HG02798 (cell line): ENCODE measurements at regions not wholly inside any gene's neighbourhood (a gene's known extent, or its start where the extent isn't known, plus 50 kb on each side); places are given as distances from the start of the nearest gene placed in this dataset.
"Not testable (repeated sequence)": the region's sequence is repeated elsewhere in the genome, so short reads cannot be mapped to it uniquely, and the experiment has no call there.

Experiments
- ATAC-seq: cut with Tn5 transposase; IDR thresholded peaks from one replicate; pipeline ENCODE4 v1.9.1; 2021; ENCODE audit warnings: mild to moderate bottlenecking; ENCODE audit not compliant: unreplicated experiment, poor library complexity

DNA sequence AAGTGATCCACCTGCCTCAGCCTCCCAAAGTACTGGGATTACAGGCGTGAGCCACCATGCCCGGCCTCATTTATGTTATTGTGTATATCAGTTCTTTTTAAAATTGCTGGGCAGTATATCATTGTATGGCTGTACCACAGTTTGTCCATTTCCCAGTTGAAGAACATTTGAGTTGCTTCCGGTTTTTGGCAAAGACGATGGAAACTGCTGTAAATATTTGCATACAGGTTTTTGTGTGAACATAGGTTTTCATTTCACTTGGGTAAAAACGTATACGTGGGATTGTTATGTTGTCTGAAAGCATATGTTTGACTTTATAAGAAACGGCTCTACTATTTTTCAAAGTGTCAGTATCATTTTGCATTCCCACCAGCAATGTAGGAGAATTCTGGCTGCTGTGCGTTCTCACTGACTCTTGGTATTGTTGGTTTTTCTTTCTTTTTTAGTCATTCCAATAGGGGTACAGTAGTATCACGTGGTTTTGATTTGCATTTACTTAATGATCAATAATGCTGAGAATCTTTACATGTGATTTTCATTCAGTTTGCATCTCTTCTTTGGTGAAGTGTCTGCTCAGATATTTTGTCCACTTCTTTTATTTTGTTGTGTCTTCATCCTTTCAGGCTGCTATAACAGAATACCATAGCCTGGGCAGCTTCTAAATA lies 63.2 kb upstream of the GOT2 start:
- ATAC-seq: no peak

DNA sequence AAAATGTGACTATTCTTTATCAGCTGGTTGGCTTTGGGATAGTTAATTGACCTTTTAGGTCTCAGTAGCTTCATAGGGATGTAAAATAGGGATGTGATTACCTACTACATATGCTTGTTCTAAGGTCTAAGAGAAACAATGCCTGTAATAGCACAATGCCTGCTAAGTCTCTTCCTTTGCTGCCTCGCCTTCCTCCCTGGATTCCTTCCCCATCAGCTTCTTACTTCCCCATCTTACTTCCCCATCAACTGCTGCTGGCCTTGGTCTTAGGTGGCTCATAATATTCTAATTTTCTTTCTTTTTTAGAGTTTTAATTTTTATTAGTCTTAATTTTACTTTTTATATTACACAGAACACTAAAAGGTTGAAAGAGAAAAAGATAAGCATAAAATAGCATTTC lies 59.2 kb upstream of the GOT2 start:
- ATAC-seq: no peak

DNA sequence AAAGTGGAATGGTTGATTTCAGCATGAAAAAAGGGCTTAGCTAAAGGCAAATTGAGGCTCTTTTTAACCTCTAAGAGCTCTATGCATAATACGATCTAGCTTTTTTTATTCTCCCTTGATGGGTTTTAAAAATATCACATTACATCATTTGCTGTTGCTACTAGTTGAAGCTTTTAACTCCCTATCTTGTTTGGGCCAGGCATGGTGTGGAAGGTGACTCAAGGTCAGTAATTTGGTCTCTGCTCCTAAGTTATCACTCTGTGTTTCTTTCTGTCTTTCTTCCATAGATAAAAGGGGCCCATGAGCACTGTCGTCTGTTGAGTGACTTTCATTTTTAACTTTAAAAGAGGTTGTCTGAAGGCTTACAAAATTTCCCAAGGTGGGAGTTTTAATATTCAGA lies 58.1 kb upstream of the GOT2 start:
- no peak for ATAC-seq

DNA sequence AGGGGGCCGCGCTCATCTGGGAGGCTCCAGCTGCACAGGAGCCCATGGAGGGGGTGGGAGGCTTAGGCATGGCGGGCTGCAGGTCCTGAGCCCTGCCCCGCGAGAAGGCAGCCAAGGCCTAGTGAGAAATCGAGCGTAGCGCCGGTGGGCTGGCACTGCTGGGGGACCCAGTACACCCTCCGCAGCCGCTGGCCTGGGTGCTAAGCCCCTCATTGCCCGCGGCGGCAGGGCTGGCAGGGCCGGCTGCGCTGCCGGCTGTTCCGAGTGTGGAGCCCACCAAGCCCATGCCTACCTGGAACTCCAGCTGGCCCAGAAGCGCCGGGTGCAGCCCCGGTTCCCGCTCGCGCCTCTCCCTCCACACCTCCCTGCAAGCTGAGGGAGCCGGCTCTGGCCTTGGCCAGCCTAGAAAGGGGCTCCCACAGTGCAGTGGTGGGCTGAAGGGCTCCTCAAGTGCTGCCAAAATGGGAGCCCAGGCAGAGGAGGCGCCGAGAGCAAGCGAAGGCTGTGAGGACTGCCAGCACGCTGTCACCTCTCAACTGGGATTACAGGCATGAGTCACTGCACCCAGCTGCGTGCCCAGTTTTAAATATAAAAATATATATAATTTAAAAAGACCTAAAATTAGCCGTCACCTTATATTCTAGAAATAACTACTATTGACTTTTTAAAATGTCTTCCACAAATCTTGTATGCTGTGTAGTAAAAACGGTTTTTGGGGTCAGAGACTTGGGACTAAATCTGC lies 56.9 kb upstream of the GOT2 start:
- ATAC-seq: not testable (repeated sequence)

DNA sequence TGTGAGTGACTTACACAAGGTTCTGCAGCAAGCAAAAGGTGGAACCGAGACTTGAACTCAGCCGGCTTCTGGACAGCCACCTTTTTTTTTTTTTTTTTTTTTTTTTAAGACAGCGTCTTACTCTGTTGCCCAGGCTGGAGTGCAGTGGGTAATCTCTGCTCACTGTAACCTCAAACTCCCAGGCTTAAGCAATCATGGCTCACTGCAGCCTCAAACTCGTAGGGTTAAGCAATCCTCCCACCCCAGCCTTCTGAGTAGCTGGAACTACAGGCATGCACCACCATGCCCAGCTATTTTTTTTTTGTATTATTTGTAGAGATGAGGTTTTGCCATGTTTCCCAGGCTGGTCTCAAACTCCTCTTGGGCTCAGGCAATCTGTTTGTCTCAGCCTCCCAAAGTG lies 55.2 kb upstream of the GOT2 start:
- no peak for ATAC-seq
